ENCODE measurements at regions not wholly inside any gene's neighbourhood (a gene's known extent, or its start where the extent isn't known, plus 50 kb on each side); places are given as distances from the start of the nearest gene placed in this dataset.

DNA sequence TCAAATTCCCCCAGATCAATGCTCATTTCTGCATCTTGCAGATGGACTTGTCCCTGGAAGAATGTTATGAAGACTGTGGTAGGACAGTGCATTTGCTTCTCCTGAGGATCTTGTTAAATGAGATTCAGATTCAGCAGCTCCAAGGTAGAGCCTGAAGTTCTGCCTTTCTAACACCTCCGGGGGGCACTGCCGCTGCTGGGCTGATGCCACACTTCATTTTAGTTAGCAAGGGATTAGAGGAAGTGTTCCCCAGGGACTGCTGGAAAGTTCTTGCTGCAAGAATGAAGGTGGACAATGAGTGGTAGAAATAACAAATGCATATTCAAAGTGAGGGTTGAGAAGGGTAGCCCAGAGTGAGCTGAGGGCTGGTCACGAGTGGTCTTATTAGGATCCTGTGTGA, 434.3 kb upstream of the AKR1E2 start:
- Histone ChIP-seq H3K27me3 (ENCODE audit: control insufficient read depth in 4 of 4, insufficient read depth in 4 of 4, low read length in 3 of 4) (no peaks in the 10 kb centered on the region), H3K9me3 (ENCODE audit: control insufficient read depth in 4 of 4, low read length in 3 of 4) (no peaks in the 10 kb centered on the region), H3K4me1 (ENCODE audit: control insufficient read depth in 4 of 4, insufficient read depth in 4 of 4, low read length in 3 of 4) (no peaks in the 10 kb centered on the region), H3K9ac (ENCODE audit: low read depth in 1 of 2, low read length in 2 of 2) (no peak overlapping the region), H3K27ac (ENCODE audit: low read depth in 1 of 2, low read length in 2 of 2) (no peak overlapping the region), H3K4me3 (ENCODE audit: low read depth in 1 of 3, low read length in 3 of 3) (no peak overlapping the region), H3K36me3 (ENCODE audit: control insufficient read depth in 4 of 4, insufficient read depth in 3 of 4, low read depth in 1 of 4, low read length in 3 of 4) (no peaks in the 10 kb centered on the region)
- no peak for DNase-seq (ENCODE audit: low spot score)
- no peak for TF ChIP-seq MAX (IDR thresholded peaks at IDR 0.05)
- TF ChIP-seq EGR1 (IDR thresholded peaks at IDR 0.05; ENCODE audit: low read depth in 2 of 2) = no peak
- TF ChIP-seq, protein P1, sequence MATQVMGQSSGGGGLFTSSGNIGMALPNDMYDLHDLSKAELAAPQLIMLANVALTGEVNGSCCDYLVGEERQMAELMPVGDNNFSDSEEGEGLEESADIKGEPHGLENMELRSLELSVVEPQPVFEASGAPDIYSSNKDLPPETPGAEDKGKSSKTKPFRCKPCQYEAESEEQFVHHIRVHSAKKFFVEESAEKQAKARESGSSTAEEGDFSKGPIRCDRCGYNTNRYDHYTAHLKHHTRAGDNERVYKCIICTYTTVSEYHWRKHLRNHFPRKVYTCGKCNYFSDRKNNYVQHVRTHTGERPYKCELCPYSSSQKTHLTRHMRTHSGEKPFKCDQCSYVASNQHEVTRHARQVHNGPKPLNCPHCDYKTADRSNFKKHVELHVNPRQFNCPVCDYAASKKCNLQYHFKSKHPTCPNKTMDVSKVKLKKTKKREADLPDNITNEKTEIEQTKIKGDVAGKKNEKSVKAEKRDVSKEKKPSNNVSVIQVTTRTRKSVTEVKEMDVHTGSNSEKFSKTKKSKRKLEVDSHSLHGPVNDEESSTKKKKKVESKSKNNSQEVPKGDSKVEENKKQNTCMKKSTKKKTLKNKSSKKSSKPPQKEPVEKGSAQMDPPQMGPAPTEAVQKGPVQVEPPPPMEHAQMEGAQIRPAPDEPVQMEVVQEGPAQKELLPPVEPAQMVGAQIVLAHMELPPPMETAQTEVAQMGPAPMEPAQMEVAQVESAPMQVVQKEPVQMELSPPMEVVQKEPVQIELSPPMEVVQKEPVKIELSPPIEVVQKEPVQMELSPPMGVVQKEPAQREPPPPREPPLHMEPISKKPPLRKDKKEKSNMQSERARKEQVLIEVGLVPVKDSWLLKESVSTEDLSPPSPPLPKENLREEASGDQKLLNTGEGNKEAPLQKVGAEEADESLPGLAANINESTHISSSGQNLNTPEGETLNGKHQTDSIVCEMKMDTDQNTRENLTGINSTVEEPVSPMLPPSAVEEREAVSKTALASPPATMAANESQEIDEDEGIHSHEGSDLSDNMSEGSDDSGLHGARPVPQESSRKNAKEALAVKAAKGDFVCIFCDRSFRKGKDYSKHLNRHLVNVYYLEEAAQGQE (IDR thresholded peaks at IDR 0.05) = no peak
- TF ChIP-seq RAD21 (IDR thresholded peaks at IDR 0.05) = no peak
- TF ChIP-seq JUND (IDR thresholded peaks at IDR 0.05) = no peak
- TF ChIP-seq ATF3 (IDR thresholded peaks at IDR 0.05) = no peak
- TF ChIP-seq SP1 (IDR thresholded peaks at IDR 0.05) = no peak
- no peak for TF ChIP-seq GABPA (IDR thresholded peaks at IDR 0.05 in 1 of 2, conservative IDR thresholded peaks at IDR 0.05 in 1 of 2)
- TF ChIP-seq YY1 (IDR thresholded peaks at IDR 0.05) = no peak
- no peak for TF ChIP-seq CTCF (IDR thresholded peaks at IDR 0.05; ENCODE audit: low read depth, low read length, missing input control)
- no peak for TF ChIP-seq FOXA1 (IDR thresholded peaks at IDR 0.05)
- no peak for TF ChIP-seq HNF4G (IDR thresholded peaks at IDR 0.05)
- whole genome bisulfite sequencing = 71% methylated on average over 3 of the region's 3 CpGs

DNA sequence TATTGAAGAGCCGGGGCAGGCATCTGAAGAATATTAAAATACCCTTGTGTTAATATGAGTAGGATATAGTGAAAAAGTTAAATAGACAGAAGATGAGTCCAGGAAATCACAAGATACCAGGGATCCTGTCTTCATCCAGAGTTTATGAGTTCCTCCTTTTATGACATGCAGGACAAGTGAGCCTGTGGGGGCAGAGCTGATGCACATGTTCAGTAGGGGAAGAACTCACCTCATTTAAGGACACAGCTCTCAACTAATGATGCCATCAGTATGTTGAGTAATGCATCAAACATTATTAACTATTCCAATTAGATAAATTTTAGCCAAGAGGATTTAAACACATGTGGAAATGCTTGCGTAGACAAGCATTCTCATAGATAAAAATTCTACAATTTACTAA, 435.8 kb upstream of the AKR1E2 start:
- 89% methylated on average over 2 of the region's 2 CpGs for WGBS
- DNase-seq (ENCODE audit: low spot score) = no peak
- Histone ChIP-seq H3K9me3 (ENCODE audit: control insufficient read depth in 4 of 4, low read length in 3 of 4) (no peaks in the 10 kb centered on the region), H3K4me3 (ENCODE audit: low read depth in 1 of 3, low read length in 3 of 3) (no peak overlapping the region), H3K27ac (ENCODE audit: low read depth in 1 of 2, low read length in 2 of 2) (no peak overlapping the region), H3K27me3 (ENCODE audit: control insufficient read depth in 4 of 4, insufficient read depth in 4 of 4, low read length in 3 of 4) (no peaks in the 10 kb centered on the region), H3K36me3 (ENCODE audit: control insufficient read depth in 4 of 4, insufficient read depth in 3 of 4, low read depth in 1 of 4, low read length in 3 of 4) (no peaks in the 10 kb centered on the region), H3K9ac (ENCODE audit: low read depth in 1 of 2, low read length in 2 of 2) (no peak overlapping the region), H3K4me1 (ENCODE audit: control insufficient read depth in 4 of 4, insufficient read depth in 4 of 4, low read length in 3 of 4) (no peaks in the 10 kb centered on the region)
- TF ChIP-seq MAX (IDR thresholded peaks at IDR 0.05) (no peak), GABPA (IDR thresholded peaks at IDR 0.05 in 1 of 2, conservative IDR thresholded peaks at IDR 0.05 in 1 of 2) (no peak), RXRA (IDR thresholded peaks at IDR 0.05) (no peak), NR2F2 (IDR thresholded peaks at IDR 0.05) (no peak), FOXA1 (IDR thresholded peaks at IDR 0.05) (no peak), ATF3 (IDR thresholded peaks at IDR 0.05) (no peak), TAF1 (conservative IDR thresholded peaks at IDR 0.05) (no peak), JUND (IDR thresholded peaks at IDR 0.05) (no peak), RAD21 (IDR thresholded peaks at IDR 0.05) (no peak), FOXA2 (IDR thresholded peaks at IDR 0.05) (no peak), CTCF (IDR thresholded peaks at IDR 0.05; ENCODE audit: low read depth, low read length, missing input control) (no peak), YY1 (IDR thresholded peaks at IDR 0.05) (no peak), SP1 (IDR thresholded peaks at IDR 0.05) (no peak)
- TF ChIP-seq, protein P1 (IDR thresholded peaks at IDR 0.05) = no peak
- TF ChIP-seq, protein P2, sequence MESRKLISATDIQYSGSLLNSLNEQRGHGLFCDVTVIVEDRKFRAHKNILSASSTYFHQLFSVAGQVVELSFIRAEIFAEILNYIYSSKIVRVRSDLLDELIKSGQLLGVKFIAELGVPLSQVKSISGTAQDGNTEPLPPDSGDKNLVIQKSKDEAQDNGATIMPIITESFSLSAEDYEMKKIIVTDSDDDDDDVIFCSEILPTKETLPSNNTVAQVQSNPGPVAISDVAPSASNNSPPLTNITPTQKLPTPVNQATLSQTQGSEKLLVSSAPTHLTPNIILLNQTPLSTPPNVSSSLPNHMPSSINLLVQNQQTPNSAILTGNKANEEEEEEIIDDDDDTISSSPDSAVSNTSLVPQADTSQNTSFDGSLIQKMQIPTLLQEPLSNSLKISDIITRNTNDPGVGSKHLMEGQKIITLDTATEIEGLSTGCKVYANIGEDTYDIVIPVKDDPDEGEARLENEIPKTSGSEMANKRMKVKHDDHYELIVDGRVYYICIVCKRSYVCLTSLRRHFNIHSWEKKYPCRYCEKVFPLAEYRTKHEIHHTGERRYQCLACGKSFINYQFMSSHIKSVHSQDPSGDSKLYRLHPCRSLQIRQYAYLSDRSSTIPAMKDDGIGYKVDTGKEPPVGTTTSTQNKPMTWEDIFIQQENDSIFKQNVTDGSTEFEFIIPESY (IDR thresholded peaks at IDR 0.05) = no peak

Measured in liver (tissue), 8 donors.